Kidney (tissue), 13 donors: ENCODE measurements at regions not wholly inside any gene's neighbourhood (a gene's known extent, or its start where the extent isn't known, plus 50 kb on each side); places are given as distances from the start of the nearest gene placed in this dataset.

Source experiments
- DNase-seq, 5 donors: peaks; one replicate each; pipeline ENCODE4 v3.0.0-alpha.2; 2013 to 2020
- FAIRE-seq: peaks from 2 replicates; lab custom pipeline; 2012; peaks lifted over from hg19 to GRCh38; lab: Jason Lieb, UNC
- H3K27ac ChIP-seq, 2 donors: one replicate each; pipeline ENCODE4 v1.7.0; 2013; ENCODE audit warnings: low read depth in 2 of 2, low read length in 2 of 2, inconsistent platforms in 1 of 2
- H3K27me3 ChIP-seq: one replicate; pipeline ENCODE4 v1.7.1; 2013; ENCODE audit warnings: low read length, inconsistent platforms; ENCODE audit not compliant: control insufficient read depth, insufficient read depth
- H3K36me3 ChIP-seq, 3 donors: one replicate each; pipeline versions ENCODE4 v1.7.0 to v1.7.1; 2013; ENCODE audit warnings: low read length in 3 of 3, control low read depth in 1 of 3, inconsistent platforms in 1 of 3; ENCODE audit not compliant: insufficient read depth in 3 of 3, control insufficient read depth in 2 of 3
- H3K4me1 ChIP-seq, 3 donors: one replicate each; pipeline versions ENCODE4 v1.7.0 to v1.7.1; 2013; ENCODE audit warnings: low read length in 3 of 3, inconsistent platforms in 1 of 3, low read depth in 1 of 3; ENCODE audit not compliant: control insufficient read depth in 2 of 3, insufficient read depth in 2 of 3
- H3K4me3 ChIP-seq, 3 donors: one replicate each; pipeline versions ENCODE4 v1.7.0 to v1.8.1; 2013; ENCODE audit warnings: low read length in 3 of 3, control low read depth in 1 of 3, inconsistent platforms in 1 of 3
- H3K9ac ChIP-seq, 3 donors: one replicate each; pipeline versions ENCODE4 v1.7.0 to v1.7.1; 2013; ENCODE audit warnings: low read length in 3 of 3, control low read depth in 1 of 3, inconsistent platforms in 1 of 3
- H3K9me3 ChIP-seq, 3 donors: one replicate each; pipeline versions ENCODE4 v1.7.0 to v1.7.1; 2013; ENCODE audit warnings: low read length in 3 of 3, control low read depth in 1 of 3, inconsistent platforms in 1 of 3; ENCODE audit not compliant: control insufficient read depth in 2 of 3, insufficient read depth in 1 of 3
- CTCF ChIP-seq: IDR thresholded peaks from 3 replicates; pipeline ENCODE4 v1.5.1; 2012; ENCODE audit warnings: mild to moderate bottlenecking, moderate library complexity, borderline replicate concordance; ENCODE audit not compliant: insufficient read depth; ENCODE audit errors: extremely low read depth
- intact Hi-C: fragments of 100-400 bp; cut with DNase I; formaldehyde crosslinking; loops from one replicate; pipeline ENCODE4 v1.11.1; 2022
- donor health status: control.
- donor health status: control.
- donor health status: control.
- donor health status: control.
- donor health status: control.
- donor health status: DM: yes; HTN: yes; CAD: no.
- donor health status: Normal renal cell carcinoma (clear cell type).

- H3K9me3 ChIP-seq = no peaks in the 10 kb centered on the region
- no peak for FAIRE-seq
- intact Hi-C loops = no loop called here
Observed at GRCh38 chr21:35460441-35460840, 411.3 kb upstream of the RUNX1 start.

GRCh38 chr21:35458405-35458804 lies 409.3 kb upstream of the RUNX1 start:
- H3K9me3 ChIP-seq = no peaks in the 10 kb centered on the region
- no peaks in the 10 kb centered on the region for H3K36me3 ChIP-seq
- no peak for TF ChIP-seq CTCF
- no peak overlapping the region for H3K4me3 ChIP-seq
- no peaks in the 10 kb centered on the region for H3K27me3 ChIP-seq
- intact Hi-C loops = no loop called here
- FAIRE-seq (no peak), DNase-seq (no peak)
- no peak overlapping the region for H3K9ac ChIP-seq
- no peak overlapping the region for H3K27ac ChIP-seq
- H3K4me1 ChIP-seq = no peaks in the 10 kb centered on the region

More at GRCh38 chr21:35460441-35460840, 411.3 kb upstream of the RUNX1 start:
- no peak for TF ChIP-seq CTCF
- no peak for DNase-seq
- no peaks in the 10 kb centered on the region for H3K36me3 ChIP-seq
- H3K4me3 ChIP-seq = no peak overlapping the region
- H3K9ac ChIP-seq = no peak overlapping the region
- H3K27ac ChIP-seq = no peak overlapping the region
- H3K27me3 ChIP-seq = no peaks in the 10 kb centered on the region
- no peaks in the 10 kb centered on the region for H3K4me1 ChIP-seq

- TF ChIP-seq CTCF = no peak
- Histone ChIP-seq H3K4me1 (no peaks in the 10 kb centered on the region), H3K36me3 (no peaks in the 10 kb centered on the region), H3K27ac (no peak overlapping the region), H3K9ac (no peak overlapping the region), H3K4me3 (no peak overlapping the region), H3K9me3 (no peaks in the 10 kb centered on the region), H3K27me3 (no peaks in the 10 kb centered on the region)
- DNase-seq (no peak), FAIRE-seq (no peak)
- intact Hi-C loops = no loop called here
Observed at GRCh38 chr21:35457097-35457804, 408.1 kb upstream of the RUNX1 start.
